ENCODE measurements at regions not wholly inside any gene's neighbourhood (a gene's known extent, or its start where the extent isn't known, plus 50 kb on each side); places are given as distances from the start of the nearest gene placed in this dataset.
"Not testable (repeated sequence)": the region's sequence is repeated elsewhere in the genome, so short reads cannot be mapped to it uniquely, and the experiment has no call there.

- no peaks in the 10 kb centered on the region for H3K4me1 Mint-ChIP-seq
- no peak for DNase-seq
- H3K27ac Mint-ChIP-seq: no peak overlapping the region
- H3K36me3 Mint-ChIP-seq (ENCODE audit: low read depth): no peaks in the 10 kb centered on the region
- CTCF ChIA-PET: interaction anchor here (0.6 kb wide), 1 partner anchor 313 kb away, joined by 3 read pairs; no protein-coding TSS in a partner anchor
- no peak overlapping the region for H3K4me3 Mint-ChIP-seq
- H3K27me3 Mint-ChIP-seq: no peaks in the 10 kb centered on the region
- peaks cover 10% of the 10 kb centered on the region for H3K9me3 Mint-ChIP-seq
- POLR2A ChIA-PET: interaction anchor here (0.6 kb wide), 1 partner anchor 34 kb away, joined by 3 read pairs; no protein-coding TSS in a partner anchor
These were observed 59.2 kb upstream of the IRX2 start for GRCh38 chr5:2810644-2811043.

- H3K9me3 Mint-ChIP-seq; H3K27ac Mint-ChIP-seq; H3K4me3 Mint-ChIP-seq; DNase-seq; CTCF ChIA-PET; H3K27me3 Mint-ChIP-seq; H3K4me1 Mint-ChIP-seq; POLR2A ChIA-PET; H3K36me3 Mint-ChIP-seq (ENCODE audit: low read depth): not testable (repeated sequence)
These were observed 55.8 kb upstream of the IRX2 start for GRCh38 chr5:2807244-2807643.

- POLR2A ChIA-PET: no interaction called here
- CTCF ChIA-PET: no interaction called here
- no peaks in the 10 kb centered on the region for H3K36me3 Mint-ChIP-seq (ENCODE audit: low read depth)
- DNase-seq: no peak
- H3K27ac Mint-ChIP-seq: no peak overlapping the region
- no peaks in the 10 kb centered on the region for H3K27me3 Mint-ChIP-seq
- H3K9me3 Mint-ChIP-seq: peaks cover 3% of the 10 kb centered on the region
- H3K4me1 Mint-ChIP-seq: no peaks in the 10 kb centered on the region
- no peak overlapping the region for H3K4me3 Mint-ChIP-seq
These were observed 54.7 kb upstream of the IRX2 start for GRCh38 chr5:2806176-2806575.

- H3K36me3 Mint-ChIP-seq (ENCODE audit: low read depth): no peaks in the 10 kb centered on the region
- H3K9me3 Mint-ChIP-seq: peaks cover 3% of the 10 kb centered on the region
- H3K4me1 Mint-ChIP-seq: no peaks in the 10 kb centered on the region
- CTCF ChIA-PET: no interaction called here
- DNase-seq: no peak
- H3K4me3 Mint-ChIP-seq: no peak overlapping the region
- POLR2A ChIA-PET: no interaction called here
- H3K27me3 Mint-ChIP-seq: no peaks in the 10 kb centered on the region
- no peak overlapping the region for H3K27ac Mint-ChIP-seq
These were observed 53.6 kb upstream of the IRX2 start for GRCh38 chr5:2805080-2805479.

- H3K27me3 Mint-ChIP-seq: no peaks in the 10 kb centered on the region
- H3K36me3 Mint-ChIP-seq (ENCODE audit: low read depth): no peaks in the 10 kb centered on the region
- no peak overlapping the region for H3K4me3 Mint-ChIP-seq
- POLR2A ChIA-PET: no interaction called here
- H3K9me3 Mint-ChIP-seq: peaks cover 3% of the 10 kb centered on the region
- H3K4me1 Mint-ChIP-seq: no peaks in the 10 kb centered on the region
- no peak overlapping the region for H3K27ac Mint-ChIP-seq
- DNase-seq: no peak
- CTCF ChIA-PET: no interaction called here
These were observed 52.3 kb upstream of the IRX2 start for GRCh38 chr5:2803751-2804150.

GRCh38 chr5:2802693-2803365, 51.4 kb upstream of the IRX2 start:
- Mint-ChIP-seq H3K27ac (no peak overlapping the region), H3K9me3 (no peaks in the 10 kb centered on the region), H3K36me3 (ENCODE audit: low read depth) (no peaks in the 10 kb centered on the region), H3K27me3 (no peaks in the 10 kb centered on the region), H3K4me1 (no peaks in the 10 kb centered on the region), H3K4me3 (no peak overlapping the region)
- POLR2A ChIA-PET: no interaction called here
- DNase-seq: no peak
- CTCF ChIA-PET: no interaction called here

- Mint-ChIP-seq H3K4me3 (no peak overlapping the region), H3K9me3 (no peaks in the 10 kb centered on the region), H3K36me3 (ENCODE audit: low read depth) (no peaks in the 10 kb centered on the region), H3K27ac (no peak overlapping the region), H3K4me1 (no peaks in the 10 kb centered on the region), H3K27me3 (no peaks in the 10 kb centered on the region)
- ChIA-PET POLR2A (no interaction called here), CTCF (no interaction called here)
- no peak for DNase-seq
These were observed 50.4 kb upstream of the IRX2 start for GRCh38 chr5:2801577-2802525.
